Naive thymus-derived CD4-positive, alpha-beta T cell (primary cell): ENCODE measurements at regions not wholly inside any gene's neighbourhood (a gene's known extent, or its start where the extent isn't known, plus 50 kb on each side); places are given as distances from the start of the nearest gene placed in this dataset.

Source experiments
- ATAC-seq: fragments of 150-1000 bp; cut with Tn5 transposase; 2 replicates; pipeline ENCODE4 v1.10.0; 2021; ENCODE audit warnings: mild to moderate bottlenecking, moderate library complexity
- CTCF ChIA-PET: fragments of 350-600 bp; sonication (Branson Sonifier 250); formaldehyde crosslinking; loops from one replicate; lab custom pipeline; 2021; ENCODE audit warnings: antibody characterized with exemption; lab: Charles Lee
- POLR2A ChIA-PET: fragments of 350-600 bp; sonication (Branson Sonifier 250); formaldehyde crosslinking; loops from one replicate; lab custom pipeline; 2021; ENCODE audit warnings: antibody characterized with exemption, inconsistent platforms; lab: Charles Lee
- DNase-seq, 9 donors: peaks; one replicate each; pipeline versions ENCODE4 v3.0.0 to v3.0.0-alpha.2; 2020 to 2022; ENCODE audit warnings: mixed read lengths in 1 of 9
- H3K27ac ChIP-seq: one replicate; pipeline ENCODE4 v1.7.0; 2013; ENCODE audit warnings: mild to moderate bottlenecking, low read depth, low read length, moderate library complexity
- H3K27me3 ChIP-seq, 2 donors: one replicate each; pipeline ENCODE4 v1.7.0; 2013; ENCODE audit warnings: low read length in 2 of 2, mild to moderate bottlenecking in 2 of 2, moderate library complexity in 2 of 2; ENCODE audit not compliant: control insufficient read depth in 2 of 2, insufficient read depth in 2 of 2
- H3K36me3 ChIP-seq, 3 experiments: 1 replicate in 2 of 3; 2 replicates in 1 of 3; pipeline ENCODE4 v1.7.0; 2013; ENCODE audit warnings: low read length in 3 of 3, mild to moderate bottlenecking in 3 of 3, moderate library complexity in 1 of 3; ENCODE audit not compliant: insufficient read depth in 3 of 3, control insufficient read depth in 2 of 3
- H3K4me1 ChIP-seq, 2 donors: one replicate each; pipeline ENCODE4 v1.7.0; 2013; ENCODE audit warnings: low read length in 2 of 2, mild to moderate bottlenecking in 2 of 2, moderate library complexity in 1 of 2; ENCODE audit not compliant: control insufficient read depth in 2 of 2, insufficient read depth in 2 of 2
- H3K4me3 ChIP-seq: 2 replicates; pipeline ENCODE4 v1.7.0; 2013; ENCODE audit warnings: mild to moderate bottlenecking, low read length
- H3K9me3 ChIP-seq, 3 experiments: 1 replicate in 2 of 3; 2 replicates in 1 of 3; pipeline ENCODE4 v1.7.0; 2013; ENCODE audit warnings: low read length in 3 of 3; ENCODE audit not compliant: control insufficient read depth in 2 of 3
- H3K27ac Mint-ChIP-seq, 9 donors: one replicate each; pipeline ENCODE4 v1.8.0; 2020 to 2022; ENCODE audit warnings: mixed read lengths in 9 of 9, mild to moderate bottlenecking in 8 of 9, moderate library complexity in 5 of 9, inconsistent platforms in 2 of 9
- H3K27me3 Mint-ChIP-seq, 5 donors: one replicate each; pipeline ENCODE4 v1.8.0; 2021 to 2022; ENCODE audit warnings: mixed read lengths in 5 of 5, mild to moderate bottlenecking in 1 of 5
- H3K36me3 Mint-ChIP-seq, 5 donors: one replicate each; pipeline ENCODE4 v1.8.0; 2020 to 2022; ENCODE audit warnings: mixed read lengths in 5 of 5, mild to moderate bottlenecking in 3 of 5, inconsistent platforms in 1 of 5
- H3K4me1 Mint-ChIP-seq, 7 donors: one replicate each; pipeline ENCODE4 v1.8.0; 2020 to 2022; ENCODE audit warnings: mixed read lengths in 7 of 7, mild to moderate bottlenecking in 3 of 7, inconsistent platforms in 1 of 7
- H3K4me3 Mint-ChIP-seq, 10 donors: one replicate each; pipeline ENCODE4 v1.8.0; 2020 to 2022; ENCODE audit warnings: mild to moderate bottlenecking in 10 of 10, mixed read lengths in 10 of 10, moderate library complexity in 6 of 10, inconsistent platforms in 2 of 10
- H3K9me3 Mint-ChIP-seq, 11 donors: one replicate each; pipeline ENCODE4 v1.8.0; 2020 to 2022; ENCODE audit warnings: mixed read lengths in 11 of 11, mild to moderate bottlenecking in 4 of 11, inconsistent platforms in 1 of 11, moderate library complexity in 1 of 11
- intact Hi-C, 2 donors: fragments of 100-400 bp; cut with micrococcal nuclease; formaldehyde crosslinking; loops; one replicate each; pipeline ENCODE4 v1.15.1; 2023

GRCh38 chr4:78689700-78690323 is 86.3 kb upstream of the BMP2K start:
- H3K9me3 ChIP-seq: no peaks in the 10 kb centered on the region
- DNase-seq: no peak
- intact Hi-C loops: no loop called here
- H3K9me3 Mint-ChIP-seq: no peaks in the 10 kb centered on the region
- no peaks in the 10 kb centered on the region for H3K36me3 ChIP-seq
- H3K4me3 Mint-ChIP-seq: no peak overlapping the region
- no peaks in the 10 kb centered on the region for H3K4me1 ChIP-seq
- peaks cover 9 to 13% (median 12%) of the 10 kb centered on the region in 7 donors for H3K4me1 Mint-ChIP-seq
- H3K27ac ChIP-seq: no peak overlapping the region
- no peak for ATAC-seq
- H3K4me3 ChIP-seq: no peak overlapping the region
- H3K27me3 ChIP-seq: no peaks in the 10 kb centered on the region
- no peak overlapping the region for H3K27ac Mint-ChIP-seq
- H3K36me3 Mint-ChIP-seq: no peaks in the 10 kb centered on the region
- ChIA-PET POLR2A (no interaction called here), CTCF (no interaction called here)
- H3K27me3 Mint-ChIP-seq: peaks cover 0 to 5% (median 0%) of the 10 kb centered on the region in 5 donors

DNA sequence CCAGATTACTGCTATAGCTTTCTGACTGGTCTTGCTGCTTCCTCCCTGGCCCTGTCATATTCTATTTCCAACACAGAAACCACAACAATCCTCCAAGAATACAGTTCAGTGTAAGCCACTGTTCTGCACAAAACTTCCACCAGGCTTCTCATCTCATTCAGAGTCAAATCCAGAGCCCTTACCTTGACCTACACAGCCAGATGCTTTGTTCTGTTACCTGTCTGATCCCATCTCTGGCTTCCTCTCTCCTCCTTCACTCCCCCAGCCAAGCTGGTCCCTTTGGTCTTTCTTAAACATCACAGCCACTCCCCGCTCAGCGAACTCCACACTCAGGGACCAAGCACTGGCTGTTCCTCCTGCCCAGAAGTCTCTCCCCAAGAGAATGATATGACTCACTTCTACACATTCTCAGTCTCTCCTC is 84.8 kb upstream of the BMP2K start:
- Mint-ChIP-seq H3K27ac (peak overlapping the region in 3 of 9 donors; percentile 6 to 50 (median 18)), H3K27me3 (peaks cover 0 to 5% (median 0%) of the 10 kb centered on the region in 5 donors), H3K36me3 (no peaks in the 10 kb centered on the region), H3K4me1 (peaks cover 9 to 13% (median 12%) of the 10 kb centered on the region in 7 donors), H3K4me3 (no peak overlapping the region), H3K9me3 (no peaks in the 10 kb centered on the region)
- no peak overlapping the region for H3K27ac ChIP-seq
- H3K9me3 ChIP-seq: no peaks in the 10 kb centered on the region
- no peaks in the 10 kb centered on the region for H3K4me1 ChIP-seq
- CTCF ChIA-PET: no interaction called here
- DNase-seq (no peak), ATAC-seq (no peak)
- no peaks in the 10 kb centered on the region for H3K36me3 ChIP-seq
- intact Hi-C loops: no loop called here
- POLR2A ChIA-PET: no interaction called here
- H3K4me3 ChIP-seq: no peak overlapping the region
- no peaks in the 10 kb centered on the region for H3K27me3 ChIP-seq

- ChIA-PET POLR2A (no interaction called here), CTCF (no interaction called here)
- peak overlapping the region in 3 of 9 donors; percentile 18 to 71 (median 50) for H3K27ac Mint-ChIP-seq
- H3K4me1 Mint-ChIP-seq: peaks cover 9 to 13% (median 12%) of the 10 kb centered on the region in 7 donors
- no peak overlapping the region for H3K4me3 ChIP-seq
- peak in 2 of 9 donors; percentile 4 to 5 for DNase-seq
- no peak overlapping the region for H3K27ac ChIP-seq
- peak; percentile 87 for ATAC-seq
- H3K4me1 ChIP-seq: no peaks in the 10 kb centered on the region
- no peaks in the 10 kb centered on the region for H3K27me3 ChIP-seq
- no peaks in the 10 kb centered on the region for H3K9me3 Mint-ChIP-seq
- H3K9me3 ChIP-seq: no peaks in the 10 kb centered on the region
- peaks cover 0 to 5% (median 0%) of the 10 kb centered on the region in 5 donors for H3K27me3 Mint-ChIP-seq
- no peak overlapping the region for H3K4me3 Mint-ChIP-seq
- no peaks in the 10 kb centered on the region for H3K36me3 Mint-ChIP-seq
- intact Hi-C loops: no loop called here
- H3K36me3 ChIP-seq: no peaks in the 10 kb centered on the region
These were observed 84.0 kb upstream of the BMP2K start for GRCh38 chr4:78691971-78692821.

- ATAC-seq (no peak), DNase-seq (no peak)
- H3K4me3 Mint-ChIP-seq: no peak overlapping the region
- H3K36me3 Mint-ChIP-seq: no peaks in the 10 kb centered on the region
- POLR2A ChIA-PET: no interaction called here
- intact Hi-C loops: no loop called here
- H3K27ac ChIP-seq: no peak overlapping the region
- H3K27me3 ChIP-seq: no peaks in the 10 kb centered on the region
- no peak overlapping the region for H3K4me3 ChIP-seq
- H3K4me1 ChIP-seq: no peaks in the 10 kb centered on the region
- no peak overlapping the region for H3K27ac Mint-ChIP-seq
- H3K4me1 Mint-ChIP-seq: peaks cover 9 to 13% (median 12%) of the 10 kb centered on the region in 7 donors
- no peaks in the 10 kb centered on the region for H3K9me3 ChIP-seq
- CTCF ChIA-PET: no interaction called here
- H3K36me3 ChIP-seq: no peaks in the 10 kb centered on the region
- H3K27me3 Mint-ChIP-seq: peaks cover 0 to 5% (median 0%) of the 10 kb centered on the region in 5 donors
- no peaks in the 10 kb centered on the region for H3K9me3 Mint-ChIP-seq
These were observed 83.4 kb upstream of the BMP2K start for GRCh38 chr4:78692822-78693170.

DNA sequence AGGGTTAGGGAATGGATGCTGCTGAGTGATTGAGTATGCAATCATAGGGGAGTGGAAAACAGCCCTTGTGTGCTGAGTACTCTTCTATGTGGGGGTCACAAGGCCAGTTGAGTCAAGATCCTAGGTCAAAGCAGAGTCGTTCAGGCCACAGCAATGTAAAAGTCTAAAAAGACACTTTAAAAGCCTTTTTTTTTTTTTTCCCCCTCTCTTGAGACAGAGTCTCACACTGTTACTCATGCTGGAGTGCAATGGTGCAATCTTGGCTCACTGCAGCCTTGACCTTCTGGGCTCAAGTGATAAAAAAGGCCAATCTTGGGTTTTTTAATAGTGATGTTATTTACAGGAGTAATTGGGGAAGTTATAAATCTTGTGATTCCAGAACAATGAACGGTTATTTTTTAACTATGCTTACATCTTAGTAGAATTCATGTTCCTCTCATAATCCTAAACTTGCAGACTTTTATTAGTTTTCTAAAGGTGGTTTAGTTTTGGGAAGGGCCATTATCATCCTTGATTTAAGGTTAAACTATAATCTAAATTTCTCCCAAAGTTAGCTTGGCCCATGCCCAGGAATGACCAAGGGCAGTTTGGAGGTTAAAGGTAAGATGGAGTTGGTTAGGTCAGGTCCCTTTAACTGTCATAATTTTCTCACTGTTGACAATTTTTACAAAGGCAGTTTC is 82.2 kb upstream of the BMP2K start:
- Mint-ChIP-seq H3K4me1 (peaks cover 9 to 13% (median 12%) of the 10 kb centered on the region in 7 donors), H3K9me3 (no peaks in the 10 kb centered on the region)
- POLR2A ChIA-PET: interaction anchor here (0.6 kb wide), 1 partner anchor 37 kb away, joined by 3 read pairs; no protein-coding TSS in a partner anchor

GRCh38 chr4:78694457-78694787 is 81.7 kb upstream of the BMP2K start:
- Histone ChIP-seq H3K27ac (no peak overlapping the region), H3K27me3 (no peaks in the 10 kb centered on the region), H3K4me3 (no peak overlapping the region), H3K9me3 (no peaks in the 10 kb centered on the region), H3K4me1 (no peaks in the 10 kb centered on the region), H3K36me3 (no peaks in the 10 kb centered on the region)
- Mint-ChIP-seq H3K27me3 (no peaks in the 10 kb centered on the region), H3K9me3 (no peaks in the 10 kb centered on the region), H3K4me3 (no peak overlapping the region), H3K36me3 (no peaks in the 10 kb centered on the region), H3K27ac (no peak overlapping the region), H3K4me1 (peaks cover 9 to 13% (median 12%) of the 10 kb centered on the region in 7 donors)
- ATAC-seq (no peak), DNase-seq (no peak)
- intact Hi-C loops: no loop called here
- CTCF ChIA-PET: no interaction called here
- POLR2A ChIA-PET: interaction anchor here (0.6 kb wide), 1 partner anchor 38 kb away, joined by 3 read pairs; no protein-coding TSS in a partner anchor

More for the DNA sequence above, 82.2 kb upstream of the BMP2K start:
- Histone ChIP-seq H3K4me1 (no peaks in the 10 kb centered on the region), H3K27ac (no peak overlapping the region), H3K9me3 (no peaks in the 10 kb centered on the region), H3K4me3 (no peak overlapping the region), H3K36me3 (no peaks in the 10 kb centered on the region), H3K27me3 (no peaks in the 10 kb centered on the region)
- Mint-ChIP-seq H3K27me3 (peaks cover 0 to 3% (median 0%) of the 10 kb centered on the region in 5 donors), H3K27ac (peak overlapping the region in 1 of 9 donors; percentile 38), H3K4me3 (no peak overlapping the region), H3K36me3 (no peaks in the 10 kb centered on the region)
- no peak for DNase-seq
- ATAC-seq: no peak
- CTCF ChIA-PET: interaction anchor here (0.6 kb wide), 1 partner anchor 170 kb away, joined by 7 read pairs; no protein-coding TSS in a partner anchor
- intact Hi-C loops: no loop called here
